ENCODE measurements at regions not wholly inside any gene's neighbourhood (a gene's known extent, or its start where the extent isn't known, plus 50 kb on each side); places are given as distances from the start of the nearest gene placed in this dataset.

GRCh38 chr19:30086220-30086619 is 144.2 kb downstream of the URI1 start:
- H3K9me3 ChIP-seq: no peaks in the 10 kb centered on the region
- H3K4me3 ChIP-seq (ENCODE audit: low read depth, low read length): no peak overlapping the region
- H3K36me3 ChIP-seq: no peaks in the 10 kb centered on the region
- TF ChIP-seq, protein P1, sequence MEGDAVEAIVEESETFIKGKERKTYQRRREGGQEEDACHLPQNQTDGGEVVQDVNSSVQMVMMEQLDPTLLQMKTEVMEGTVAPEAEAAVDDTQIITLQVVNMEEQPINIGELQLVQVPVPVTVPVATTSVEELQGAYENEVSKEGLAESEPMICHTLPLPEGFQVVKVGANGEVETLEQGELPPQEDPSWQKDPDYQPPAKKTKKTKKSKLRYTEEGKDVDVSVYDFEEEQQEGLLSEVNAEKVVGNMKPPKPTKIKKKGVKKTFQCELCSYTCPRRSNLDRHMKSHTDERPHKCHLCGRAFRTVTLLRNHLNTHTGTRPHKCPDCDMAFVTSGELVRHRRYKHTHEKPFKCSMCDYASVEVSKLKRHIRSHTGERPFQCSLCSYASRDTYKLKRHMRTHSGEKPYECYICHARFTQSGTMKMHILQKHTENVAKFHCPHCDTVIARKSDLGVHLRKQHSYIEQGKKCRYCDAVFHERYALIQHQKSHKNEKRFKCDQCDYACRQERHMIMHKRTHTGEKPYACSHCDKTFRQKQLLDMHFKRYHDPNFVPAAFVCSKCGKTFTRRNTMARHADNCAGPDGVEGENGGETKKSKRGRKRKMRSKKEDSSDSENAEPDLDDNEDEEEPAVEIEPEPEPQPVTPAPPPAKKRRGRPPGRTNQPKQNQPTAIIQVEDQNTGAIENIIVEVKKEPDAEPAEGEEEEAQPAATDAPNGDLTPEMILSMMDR (IDR thresholded peaks at IDR 0.05; ENCODE audit: low read depth, low read length): no peak
- H3K4me1 ChIP-seq: peaks cover 7% of the 10 kb centered on the region
- H3K27me3 ChIP-seq: no peaks in the 10 kb centered on the region; the same call in 1 of the 2 replicates
- no peak for DNase-seq

GRCh38 chr19:30086916-30087315 is 144.9 kb downstream of the URI1 start:
- TF ChIP-seq, protein P1 (IDR thresholded peaks at IDR 0.05; ENCODE audit: low read depth, low read length): no peak
- H3K4me1 ChIP-seq: peaks cover 7% of the 10 kb centered on the region
- H3K36me3 ChIP-seq: no peaks in the 10 kb centered on the region
- H3K9me3 ChIP-seq: no peaks in the 10 kb centered on the region
- DNase-seq: no peak
- H3K4me3 ChIP-seq (ENCODE audit: low read depth, low read length): no peak overlapping the region
- no peaks in the 10 kb centered on the region for H3K27me3 ChIP-seq

DNA sequence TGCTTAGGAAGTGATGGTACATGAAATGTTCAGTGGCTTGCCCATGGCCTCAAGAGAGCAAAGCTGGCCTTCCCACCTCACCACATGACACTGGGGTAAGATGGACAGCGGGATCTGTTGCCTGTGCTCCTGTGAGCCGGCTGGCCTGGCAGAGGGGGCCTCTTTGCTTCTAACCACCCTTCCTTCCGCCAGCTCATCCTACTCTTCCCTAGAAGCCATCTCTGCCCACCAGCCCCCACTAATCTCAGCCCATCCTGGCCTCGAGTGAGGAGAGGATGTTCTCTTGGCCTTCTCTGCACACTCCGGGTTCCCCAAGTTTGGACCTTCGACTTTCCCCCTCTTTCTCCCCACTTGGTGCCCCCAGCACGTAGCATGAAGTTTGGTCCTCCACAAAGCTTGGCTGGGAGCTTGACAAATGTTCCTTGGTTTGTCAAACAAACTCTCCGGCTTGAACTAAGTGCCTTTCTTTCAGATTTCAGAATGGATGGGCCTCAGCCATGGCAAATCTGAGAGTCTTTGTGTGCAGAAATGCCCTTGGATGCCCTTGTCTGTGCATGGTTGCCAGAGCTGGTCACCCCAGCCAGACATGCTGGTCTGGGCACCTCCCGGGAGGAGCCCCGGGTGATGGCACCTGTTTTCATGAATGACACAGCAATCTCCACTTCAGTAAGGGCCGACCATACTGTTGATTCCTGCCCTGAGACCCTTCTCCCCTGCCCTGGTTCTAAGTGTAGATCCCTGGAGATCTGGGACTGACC is 145.5 kb downstream of the URI1 start:
- H3K4me1 ChIP-seq: peaks cover 7% of the 10 kb centered on the region
- no peak overlapping the region for H3K4me3 ChIP-seq (ENCODE audit: low read depth, low read length)
- H3K9me3 ChIP-seq: no peaks in the 10 kb centered on the region
- no peaks in the 10 kb centered on the region for H3K36me3 ChIP-seq
- H3K27me3 ChIP-seq: no peaks in the 10 kb centered on the region
- DNase-seq: no peak
- TF ChIP-seq, protein P1 (IDR thresholded peaks at IDR 0.05; ENCODE audit: low read depth, low read length): no peak

DNA sequence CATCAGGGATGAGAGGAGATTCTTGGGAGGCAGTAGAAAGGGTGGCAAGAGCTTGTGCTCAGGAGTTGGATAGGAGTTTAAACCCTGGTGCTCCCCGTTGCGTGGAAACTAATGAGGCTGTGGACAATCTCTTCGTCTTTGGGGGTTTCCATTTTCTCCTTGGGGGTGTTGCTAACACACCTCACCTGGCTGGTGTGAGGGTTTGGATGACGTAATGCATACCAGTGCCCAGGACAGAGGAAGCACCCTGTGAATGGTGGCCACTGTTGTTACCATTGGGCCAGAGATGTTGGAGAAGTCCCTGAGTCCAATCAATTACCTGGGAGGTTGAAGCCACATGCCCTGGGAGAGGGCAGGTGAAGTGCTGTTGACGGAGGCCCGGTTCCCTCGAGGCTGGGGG is 146.5 kb downstream of the URI1 start:
- Histone ChIP-seq H3K9me3 (no peaks in the 10 kb centered on the region), H3K27me3 (no peaks in the 10 kb centered on the region), H3K36me3 (no peaks in the 10 kb centered on the region), H3K4me1 (peaks cover 7% of the 10 kb centered on the region), H3K4me3 (ENCODE audit: low read depth, low read length) (no peak overlapping the region)
- no peak for DNase-seq
- TF ChIP-seq, protein P1 (IDR thresholded peaks at IDR 0.05; ENCODE audit: low read depth, low read length): no peak

DNA sequence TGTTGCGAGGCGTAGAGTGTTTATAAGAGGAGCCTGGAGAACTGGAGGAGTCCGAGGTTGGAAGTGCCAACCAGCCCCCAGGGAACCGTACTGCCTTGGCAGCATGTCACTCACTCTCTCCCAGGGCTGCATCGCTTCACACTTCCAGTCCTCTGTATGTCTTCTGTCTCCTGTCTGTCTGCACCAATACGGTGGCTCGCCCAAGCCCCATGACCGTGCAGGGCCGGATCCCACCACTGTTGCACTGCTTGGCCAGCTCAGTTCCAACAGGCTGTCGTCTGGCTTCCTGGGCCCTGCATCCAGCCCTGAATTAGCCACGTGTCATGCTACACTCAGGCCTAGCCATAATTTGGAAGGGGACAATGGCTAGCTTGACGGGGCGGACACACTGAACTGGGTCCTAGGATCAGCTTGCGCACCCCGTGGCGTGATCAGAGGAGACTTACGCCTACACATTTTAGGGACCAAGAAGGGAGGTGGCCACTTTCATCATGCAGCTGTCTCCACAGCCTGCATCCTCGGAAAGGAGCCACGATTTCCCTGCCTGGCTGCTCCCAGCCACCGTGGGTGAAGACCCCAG is 147.1 kb downstream of the URI1 start:
- Histone ChIP-seq H3K36me3 (no peaks in the 10 kb centered on the region), H3K9me3 (no peaks in the 10 kb centered on the region), H3K4me1 (peaks cover under 1% of the 10 kb centered on the region), H3K27me3 (no peaks in the 10 kb centered on the region), H3K4me3 (ENCODE audit: low read depth, low read length) (no peak overlapping the region)
- TF ChIP-seq, protein P1 (IDR thresholded peaks at IDR 0.05; ENCODE audit: low read depth, low read length): no peak
- no peak for DNase-seq

DNA sequence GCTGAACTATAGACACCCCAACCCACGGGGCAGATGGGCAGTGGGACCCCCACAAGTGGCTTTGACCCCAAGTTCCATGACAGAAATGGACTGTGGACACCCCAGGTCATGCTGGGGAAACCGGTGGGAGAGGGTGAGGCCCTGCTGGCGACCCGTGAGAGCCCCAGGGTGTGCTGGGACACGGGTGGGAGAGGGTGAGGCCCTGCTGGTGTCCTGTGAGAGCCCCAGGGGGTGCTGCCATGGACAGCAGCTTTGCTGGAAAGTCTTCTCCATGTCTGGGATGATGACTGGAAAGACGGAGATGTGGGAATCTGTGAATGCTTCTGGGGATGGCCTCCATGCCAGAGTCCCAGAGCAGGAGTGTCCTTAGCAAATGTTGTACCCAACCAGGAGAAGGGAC is 148.4 kb downstream of the URI1 start:
- Histone ChIP-seq H3K9me3 (no peaks in the 10 kb centered on the region), H3K27me3 (no peaks in the 10 kb centered on the region), H3K4me3 (ENCODE audit: low read depth, low read length) (no peak overlapping the region), H3K36me3 (no peaks in the 10 kb centered on the region), H3K4me1 (no peaks in the 10 kb centered on the region; the same call in none of the 2 replicates)
- TF ChIP-seq, protein P1 (IDR thresholded peaks at IDR 0.05; ENCODE audit: low read depth, low read length): no peak
- DNase-seq: no peak

Data from BE2C (cell line).